ENCODE measurements at regions not wholly inside any gene's neighbourhood (a gene's known extent, or its start where the extent isn't known, plus 50 kb on each side); places are given as distances from the start of the nearest gene placed in this dataset.

- DNase-seq (ENCODE audit: low spot score) = no peak
Measured at GRCh38 chr20:24870057-24870456, 79.0 kb upstream of the CST7 start.

- DNase-seq (ENCODE audit: low spot score) = no peak
Measured at GRCh38 chr20:24870881-24871280, 78.2 kb upstream of the CST7 start.

- no peak for DNase-seq (ENCODE audit: low spot score)
Measured at GRCh38 chr20:24871480-24872213, 77.4 kb upstream of the CST7 start.

GRCh38 chr20:24872291-24873024, 76.6 kb upstream of the CST7 start:
- DNase-seq (ENCODE audit: low spot score) = no peak

- no peak for DNase-seq (ENCODE audit: low spot score)
Measured at GRCh38 chr20:24873025-24873620, 75.9 kb upstream of the CST7 start.

GRCh38 chr20:24875078-24875477, 74.0 kb upstream of the CST7 start:
- no peak for DNase-seq (ENCODE audit: low spot score)

- DNase-seq (ENCODE audit: low spot score) = no peak
Measured at GRCh38 chr20:24877652-24878051, 71.4 kb upstream of the CST7 start.

- DNase-seq (ENCODE audit: low spot score) = no peak
Measured at GRCh38 chr20:24878657-24879056, 70.4 kb upstream of the CST7 start.

GRCh38 chr20:24879875-24880274, 69.2 kb upstream of the CST7 start:
- DNase-seq (ENCODE audit: low spot score) = no peak

GRCh38 chr20:24880356-24880755, 68.7 kb upstream of the CST7 start:
- no peak for DNase-seq (ENCODE audit: low spot score)

- no peak for DNase-seq (ENCODE audit: low spot score)
Measured at GRCh38 chr20:24890286-24890685, 58.8 kb upstream of the CST7 start.

- no peak for DNase-seq (ENCODE audit: low spot score)
Measured at GRCh38 chr20:24891546-24892393, 57.3 kb upstream of the CST7 start.

- no peak for DNase-seq (ENCODE audit: low spot score)
Measured at GRCh38 chr20:24892522-24892921, 56.5 kb upstream of the CST7 start.

- no peak for DNase-seq (ENCODE audit: low spot score)
Measured at GRCh38 chr20:24892931-24893330, 56.1 kb upstream of the CST7 start.

GRCh38 chr20:24894488-24894887, 54.6 kb upstream of the CST7 start:
- DNase-seq (ENCODE audit: low spot score) = no peak

GRCh38 chr20:24894967-24895366, 54.1 kb upstream of the CST7 start:
- DNase-seq (ENCODE audit: low spot score) = no peak

- DNase-seq (ENCODE audit: low spot score) = no peak
Measured at GRCh38 chr20:24895431-24895830, 53.6 kb upstream of the CST7 start.

GRCh38 chr20:24895898-24896658, 53.0 kb upstream of the CST7 start:
- DNase-seq (ENCODE audit: low spot score) = no peak

- no peak for DNase-seq (ENCODE audit: low spot score)
Measured at GRCh38 chr20:24896984-24897383, 52.1 kb upstream of the CST7 start.

GRCh38 chr20:24897974-24898373, 51.1 kb upstream of the CST7 start:
- no peak for DNase-seq (ENCODE audit: low spot score)

- DNase-seq (ENCODE audit: low spot score) = no peak
Measured at GRCh38 chr20:24899153-24899552, 49.9 kb upstream of the CST7 start.
